BE2C (cell line): ENCODE measurements at regions not wholly inside any gene's neighbourhood (a gene's known extent, or its start where the extent isn't known, plus 50 kb on each side); places are given as distances from the start of the nearest gene placed in this dataset.

Source experiments
- DNase-seq: peaks from one replicate; pipeline ENCODE4 v3.0.0-alpha.2; 2020
- H3K27me3 ChIP-seq: fragments of 250-450 bp; sonication (Bioruptor Pico); 2 replicates; pipeline ENCODE4 v1.5.1; 2020; ENCODE audit warnings: mild to moderate bottlenecking
- H3K36me3 ChIP-seq: fragments of 250-450 bp; sonication (Bioruptor Pico); 2 replicates; pipeline ENCODE4 v1.5.1; 2020; ENCODE audit warnings: mild to moderate bottlenecking
- H3K4me1 ChIP-seq: fragments of 250-450 bp; sonication (Bioruptor Pico); 2 replicates; pipeline ENCODE4 v1.5.1; 2020
- H3K4me3 ChIP-seq: 2 replicates; pipeline ENCODE4 v1.5.1; 2011; ENCODE audit warnings: low read depth, low read length
- H3K9me3 ChIP-seq: fragments of 250-450 bp; sonication (Bioruptor Pico); 2 replicates; pipeline ENCODE4 v1.5.1; 2020
- TF ChIP-seq, protein P1 (sequence below): IDR thresholded peaks from 2 replicates; pipeline ENCODE4 v1.5.1; 2012; ENCODE audit warnings: mild to moderate bottlenecking, low read depth, low read length

DNA sequence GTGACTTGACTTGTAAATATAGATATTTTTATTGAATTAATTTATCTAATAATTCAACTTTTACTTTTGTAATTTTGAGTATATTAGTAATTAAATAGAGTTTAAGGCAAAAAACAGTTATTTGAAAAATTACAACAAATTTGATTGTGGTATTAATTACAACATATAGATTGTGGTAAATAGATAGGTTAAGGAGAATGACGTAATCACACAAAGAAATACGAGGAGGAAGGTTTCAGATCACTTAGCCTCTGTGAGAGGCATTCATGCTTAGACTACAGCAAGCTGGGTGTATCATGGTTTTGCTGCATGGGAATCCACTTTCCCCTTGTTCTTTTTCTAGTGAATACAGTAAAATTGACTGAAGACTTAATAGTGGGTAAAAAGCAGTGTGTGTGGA lies 878.4 kb upstream of the EDIL3 start:
- H3K4me1 ChIP-seq = no peaks in the 10 kb centered on the region
- H3K36me3 ChIP-seq = no peaks in the 10 kb centered on the region
- H3K4me3 ChIP-seq = no peak overlapping the region
- H3K9me3 ChIP-seq = no peaks in the 10 kb centered on the region
- DNase-seq = no peak
- H3K27me3 ChIP-seq = no peaks in the 10 kb centered on the region; the same call in 1 of the 2 replicates
- TF ChIP-seq, protein P1, sequence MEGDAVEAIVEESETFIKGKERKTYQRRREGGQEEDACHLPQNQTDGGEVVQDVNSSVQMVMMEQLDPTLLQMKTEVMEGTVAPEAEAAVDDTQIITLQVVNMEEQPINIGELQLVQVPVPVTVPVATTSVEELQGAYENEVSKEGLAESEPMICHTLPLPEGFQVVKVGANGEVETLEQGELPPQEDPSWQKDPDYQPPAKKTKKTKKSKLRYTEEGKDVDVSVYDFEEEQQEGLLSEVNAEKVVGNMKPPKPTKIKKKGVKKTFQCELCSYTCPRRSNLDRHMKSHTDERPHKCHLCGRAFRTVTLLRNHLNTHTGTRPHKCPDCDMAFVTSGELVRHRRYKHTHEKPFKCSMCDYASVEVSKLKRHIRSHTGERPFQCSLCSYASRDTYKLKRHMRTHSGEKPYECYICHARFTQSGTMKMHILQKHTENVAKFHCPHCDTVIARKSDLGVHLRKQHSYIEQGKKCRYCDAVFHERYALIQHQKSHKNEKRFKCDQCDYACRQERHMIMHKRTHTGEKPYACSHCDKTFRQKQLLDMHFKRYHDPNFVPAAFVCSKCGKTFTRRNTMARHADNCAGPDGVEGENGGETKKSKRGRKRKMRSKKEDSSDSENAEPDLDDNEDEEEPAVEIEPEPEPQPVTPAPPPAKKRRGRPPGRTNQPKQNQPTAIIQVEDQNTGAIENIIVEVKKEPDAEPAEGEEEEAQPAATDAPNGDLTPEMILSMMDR = no peak

DNA sequence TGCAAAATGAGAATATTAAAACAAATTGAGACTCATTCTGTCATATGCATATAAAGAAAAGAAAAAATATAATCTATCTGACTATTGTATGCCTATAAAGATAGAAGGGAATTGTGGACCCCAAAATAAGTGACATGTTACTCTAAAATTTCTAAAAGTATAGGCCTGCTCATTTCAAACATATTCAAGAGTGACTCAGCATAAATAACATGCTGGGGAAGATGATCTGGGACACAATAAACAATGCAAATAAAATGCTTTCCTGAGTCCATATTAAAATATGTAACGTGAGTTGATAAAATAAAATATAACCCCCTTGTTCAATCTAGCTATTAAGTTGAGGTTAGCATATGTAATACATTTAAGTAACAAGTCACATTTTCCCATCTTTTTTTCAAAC lies 882.0 kb upstream of the EDIL3 start:
- TF ChIP-seq, protein P1 = no peak
- H3K4me3 ChIP-seq = no peak overlapping the region
- H3K36me3 ChIP-seq = no peaks in the 10 kb centered on the region
- H3K9me3 ChIP-seq = no peaks in the 10 kb centered on the region
- H3K4me1 ChIP-seq = no peaks in the 10 kb centered on the region
- H3K27me3 ChIP-seq = no peaks in the 10 kb centered on the region
- DNase-seq = no peak

DNA sequence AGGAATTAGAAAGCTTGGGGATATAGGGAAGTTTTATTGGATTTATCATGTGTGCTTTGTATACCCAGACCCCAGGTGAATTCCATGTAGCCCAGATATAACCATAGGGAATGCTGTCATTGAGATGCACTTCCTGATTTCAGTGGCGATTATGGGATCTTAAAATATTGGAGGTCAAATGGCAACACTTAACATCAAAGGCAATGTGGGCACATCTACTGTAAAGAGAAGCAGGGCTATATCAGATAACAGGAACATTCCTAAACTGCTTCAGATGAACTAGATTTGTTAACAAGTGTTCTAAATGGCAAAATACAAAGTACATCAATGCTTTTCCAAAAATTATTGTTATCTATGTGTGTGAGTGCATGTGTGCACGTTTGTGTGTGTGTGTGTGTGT lies 883.5 kb upstream of the EDIL3 start:
- Histone ChIP-seq H3K27me3 (no peaks in the 10 kb centered on the region), H3K4me3 (no peak overlapping the region), H3K4me1 (no peaks in the 10 kb centered on the region), H3K36me3 (no peaks in the 10 kb centered on the region), H3K9me3 (no peaks in the 10 kb centered on the region)
- no peak for DNase-seq
- TF ChIP-seq, protein P1 = no peak

DNA sequence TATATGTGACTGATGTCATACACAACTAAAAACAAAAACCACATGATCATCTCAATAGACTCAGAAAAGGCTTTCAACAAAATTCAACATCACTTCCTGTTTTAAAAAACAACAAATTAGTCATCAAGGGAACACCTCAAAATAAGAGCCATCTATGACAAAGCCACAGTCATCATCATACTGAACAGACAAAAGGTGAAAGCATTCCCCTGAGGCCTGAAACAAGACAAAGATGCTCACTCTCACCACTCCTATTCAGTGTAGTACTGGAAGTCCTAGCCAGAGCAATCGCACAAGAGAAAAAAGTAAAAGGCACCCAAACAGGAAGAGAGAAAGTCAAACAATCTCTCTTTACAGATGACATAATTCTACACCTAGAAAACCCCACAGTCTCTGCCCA lies 893.5 kb upstream of the EDIL3 start:
- Histone ChIP-seq H3K4me1 (no peaks in the 10 kb centered on the region), H3K36me3 (no peaks in the 10 kb centered on the region), H3K27me3 (no peaks in the 10 kb centered on the region), H3K4me3 (no peak overlapping the region), H3K9me3 (no peaks in the 10 kb centered on the region)
- TF ChIP-seq, protein P1 = no peak
- no peak for DNase-seq

DNA sequence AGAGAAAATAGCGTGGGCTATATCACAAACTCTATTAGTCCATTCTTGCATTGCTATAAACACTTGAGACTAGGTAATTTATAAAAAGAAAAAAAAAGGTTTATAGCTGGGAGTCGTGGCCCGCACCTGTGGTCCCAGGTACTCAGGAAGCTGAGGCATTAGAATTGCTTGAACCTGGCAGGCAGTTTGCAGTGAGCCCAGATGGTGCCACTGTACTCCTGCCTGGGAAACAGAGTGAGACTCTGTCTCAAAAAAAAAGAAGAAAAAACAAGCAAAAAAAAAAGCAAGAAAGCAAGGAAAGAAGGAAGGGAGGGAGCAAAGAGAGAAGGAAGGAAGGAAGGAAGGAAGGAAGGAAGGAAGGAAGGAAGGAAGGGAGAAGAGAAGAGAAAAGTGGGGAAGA lies 904.2 kb upstream of the EDIL3 start:
- Histone ChIP-seq H3K36me3 (no peaks in the 10 kb centered on the region), H3K4me3 (no peak overlapping the region), H3K4me1 (no peaks in the 10 kb centered on the region), H3K9me3 (no peaks in the 10 kb centered on the region), H3K27me3 (no peaks in the 10 kb centered on the region; the same call in 1 of the 2 replicates)
- no peak for DNase-seq
- TF ChIP-seq, protein P1 = no peak

DNA sequence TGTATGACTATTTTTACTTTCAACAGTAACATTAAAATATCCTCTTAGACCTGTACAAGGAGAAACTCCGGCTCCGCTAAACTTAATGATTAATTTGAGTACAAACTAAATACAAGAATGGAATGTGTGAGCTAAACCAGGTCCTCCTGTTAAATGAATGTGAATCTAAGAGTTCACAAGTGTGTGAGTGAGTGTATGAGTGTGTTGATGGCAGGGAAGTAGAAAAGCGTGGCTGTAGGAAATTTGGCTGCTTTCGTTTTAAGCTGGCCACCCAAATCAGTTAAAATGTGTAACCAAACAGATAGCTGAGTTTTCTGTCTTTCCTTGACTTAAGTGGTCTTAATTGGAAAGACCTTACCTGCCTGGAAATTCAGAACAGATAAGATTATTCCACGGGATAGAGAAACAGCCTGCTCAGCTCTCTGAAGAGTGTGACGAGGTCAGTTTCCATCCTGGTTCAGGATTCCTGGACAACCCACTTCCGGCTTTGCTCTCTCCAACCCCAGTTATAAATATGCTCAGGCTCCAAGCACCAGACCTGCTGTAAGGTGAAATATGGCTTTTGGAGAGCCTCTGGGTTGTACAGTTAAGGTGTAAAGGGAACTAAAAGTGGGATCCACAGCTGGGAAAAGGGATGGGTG lies 908.6 kb upstream of the EDIL3 start:
- peak overlapping the region; percentile 49 for H3K4me3 ChIP-seq
- no peaks in the 10 kb centered on the region; the same call in 1 of the 2 replicates for H3K27me3 ChIP-seq
- TF ChIP-seq, protein P1 = no peak
- no peak for DNase-seq
- no peaks in the 10 kb centered on the region for H3K36me3 ChIP-seq
- no peaks in the 10 kb centered on the region for H3K9me3 ChIP-seq
- H3K4me1 ChIP-seq = no peaks in the 10 kb centered on the region
